HG03039 (cell line): ENCODE measurements at regions not wholly inside any gene's neighbourhood (a gene's known extent, or its start where the extent isn't known, plus 50 kb on each side); places are given as distances from the start of the nearest gene placed in this dataset.
"Not testable (repeated sequence)": the region's sequence is repeated elsewhere in the genome, so short reads cannot be mapped to it uniquely, and the experiment has no call there.

Experiments
- ATAC-seq: cut with Tn5 transposase; IDR thresholded peaks from one replicate; pipeline ENCODE4 v1.9.1; 2021; ENCODE audit warnings: mild to moderate bottlenecking, moderate library complexity; ENCODE audit not compliant: unreplicated experiment

GRCh38 chr4:179601671-179602070, 2159.4 kb upstream of the AGA start:
- ATAC-seq = no peak

- no peak for ATAC-seq
Measured at GRCh38 chr4:179605196-179605595, 2163.0 kb upstream of the AGA start.

- no peak for ATAC-seq
Measured at GRCh38 chr4:179607003-179607402, 2164.8 kb upstream of the AGA start.

GRCh38 chr4:179615704-179616103, 2173.5 kb upstream of the AGA start:
- no peak for ATAC-seq

GRCh38 chr4:179618966-179619365, 2176.7 kb upstream of the AGA start:
- ATAC-seq = no peak

GRCh38 chr4:179624768-179625181, 2182.5 kb upstream of the AGA start:
- no peak for ATAC-seq

GRCh38 chr4:179625406-179625805, 2183.2 kb upstream of the AGA start:
- ATAC-seq = no peak

- ATAC-seq = no peak
Measured at GRCh38 chr4:179626687-179627086, 2184.4 kb upstream of the AGA start.

GRCh38 chr4:179631321-179631720, 2189.1 kb upstream of the AGA start:
- ATAC-seq = no peak

GRCh38 chr4:179634862-179635261, 2192.6 kb upstream of the AGA start:
- no peak for ATAC-seq

- no peak for ATAC-seq
Measured at GRCh38 chr4:179662522-179662921, 2220.3 kb upstream of the AGA start.

GRCh38 chr4:179663641-179664429, 2221.6 kb upstream of the AGA start:
- ATAC-seq = no peak

GRCh38 chr4:179664430-179665027, 2222.3 kb upstream of the AGA start:
- no peak for ATAC-seq

- no peak for ATAC-seq
Measured at GRCh38 chr4:179666226-179666625, 2224.0 kb upstream of the AGA start.

GRCh38 chr4:179671609-179672008, 2229.4 kb upstream of the AGA start:
- no peak for ATAC-seq

- ATAC-seq = no peak
Measured at GRCh38 chr4:179678093-179678814, 2236.0 kb upstream of the AGA start.

GRCh38 chr4:179683661-179684060, 2241.4 kb upstream of the AGA start:
- ATAC-seq = not testable (repeated sequence)

- ATAC-seq = no peak
Measured at GRCh38 chr4:179692222-179692621, 2250.0 kb upstream of the AGA start.

- ATAC-seq = no peak
Measured at GRCh38 chr4:179695175-179695574, 2252.9 kb upstream of the AGA start.

- no peak for ATAC-seq
Measured at GRCh38 chr4:179698321-179698720, 2256.1 kb upstream of the AGA start.

- ATAC-seq = no peak
Measured at GRCh38 chr4:179709961-179710624, 2267.9 kb upstream of the AGA start.
